ENCODE measurements at regions not wholly inside any gene's neighbourhood (a gene's known extent, or its start where the extent isn't known, plus 50 kb on each side); places are given as distances from the start of the nearest gene placed in this dataset.

DNA sequence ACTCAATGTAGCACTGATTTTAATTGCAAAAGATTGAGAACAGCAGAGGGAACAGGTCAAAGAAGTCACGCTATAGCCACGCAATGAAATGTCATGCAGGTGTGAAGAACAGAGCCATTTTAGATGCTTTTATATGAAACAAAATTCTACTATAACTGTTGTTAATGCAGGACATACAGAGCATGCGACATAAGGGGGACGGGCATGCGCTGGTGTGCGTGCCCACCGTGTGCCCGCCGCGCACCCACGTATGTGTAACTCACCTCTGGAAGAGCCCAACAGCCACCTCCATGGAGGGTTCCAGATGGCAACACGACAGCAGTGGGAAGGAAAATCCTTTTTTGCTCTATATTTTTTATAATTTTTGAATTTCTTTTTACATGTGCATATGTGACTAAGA, 410.0 kb upstream of the RNF32 start:
- Histone ChIP-seq H2BK20ac (ENCODE audit: low read depth, low read length) (no peak overlapping the region), H2BK15ac (ENCODE audit: low read depth, low read length) (no peak overlapping the region), H3K79me1 (ENCODE audit: low read depth in 1 of 2, low read length in 2 of 2) (no peaks in the 10 kb centered on the region), H3K23ac (ENCODE audit: low read depth, low read length) (no peak overlapping the region), H3K4me3 (ENCODE audit: insufficient read depth, low read depth, low read length) (no peak overlapping the region), H4K8ac (ENCODE audit: low read depth in 2 of 2, low read length in 2 of 2) (no peak overlapping the region), H2AFZ (replicated peaks; ENCODE audit: low read length, poor library complexity) (no peak overlapping the region), H2AK5ac (ENCODE audit: low read depth, low read length) (no peak overlapping the region), H3K9ac (ENCODE audit: low read depth, low read length) (no peak overlapping the region), H3K9me1 (ENCODE audit: insufficient read depth, low read length) (no peaks in the 10 kb centered on the region), H4K5ac (ENCODE audit: low read depth, low read length) (no peak overlapping the region), H3K4me2 (ENCODE audit: low read depth, low read length) (no peak overlapping the region), H4K20me1 (ENCODE audit: insufficient read depth, low read length) (no peaks in the 10 kb centered on the region), H3K4me1 (ENCODE audit: control insufficient read depth, insufficient read depth, low read length) (no peaks in the 10 kb centered on the region), H3K27me3 (ENCODE audit: control insufficient read depth, insufficient read depth, low read length) (no peaks in the 10 kb centered on the region), H2AK9ac (replicated peaks; ENCODE audit: low read depth, low read length, poor library complexity) (no peak overlapping the region), H3K4ac (ENCODE audit: low read depth, low read length) (no peak overlapping the region), H2BK5ac (ENCODE audit: low read depth, low read length, poor library complexity, severe bottlenecking) (no peak overlapping the region), H2BK120ac (ENCODE audit: low read depth, low read length) (no peak overlapping the region), H4K91ac (ENCODE audit: insufficient read depth, low read depth, low read length) (no peak overlapping the region), H3K56ac (ENCODE audit: extremely low read depth, insufficient read depth, low read length) (no peak overlapping the region), H3K27ac (ENCODE audit: insufficient read depth, low read length) (no peak overlapping the region), H3K18ac (ENCODE audit: low read depth, low read length) (no peak overlapping the region), H3K36me3 (ENCODE audit: control insufficient read depth, insufficient read depth, low read length) (no peaks in the 10 kb centered on the region), H3K9me3 (ENCODE audit: control insufficient read depth, insufficient read depth, low read length) (peaks cover 21% of the 10 kb centered on the region), H3K14ac (replicated peaks; ENCODE audit: low read depth, low read length) (no peak overlapping the region)
- WGBS, 2 experiments (ENCODE audit: extremely low coverage in 2 of 2, insufficient read length in 1 of 2): 92% methylated on average over 5 of the region's 12 CpGs; no CpG with 5 or more reads in 1 of the 2 experiments
- no TSS peak for BruUV-seq (replicated peaks)
- intact Hi-C loops (cut with micrococcal nuclease): loop anchor here (5.0 kb wide), 1 partner anchor 93 kb away; no protein-coding TSS in a partner anchor
- in situ Hi-C loops (cut with MboI; ENCODE audit: low sequenced_read_pairs): no loop called here
- dilution Hi-C loops (cut with HindIII; ENCODE audit: low sequenced_read_pairs, unreplicated experiment): no loop called here
- POLR2A ChIA-PET (ENCODE audit: unreplicated experiment): no interaction called here
- CTCF ChIA-PET: no interaction called here
- DNase-seq (no peak), ATAC-seq (ENCODE audit: low read depth) (no peak)
- TF ChIP-seq CHD1 (IDR thresholded peaks at IDR 0.05; ENCODE audit: low read depth, low read length): no peak
- TF ChIP-seq MXI1 (IDR thresholded peaks at IDR 0.05; ENCODE audit: borderline replicate concordance, low read depth, low read length): no peak
- no peak for TF ChIP-seq NFE2L2 (IDR thresholded peaks at IDR 0.05; ENCODE audit: low read depth, low read length)
- no peak for TF ChIP-seq CEBPB (IDR thresholded peaks at IDR 0.05; ENCODE audit: low read depth, low read length)
- no peak for TF ChIP-seq FOS (IDR thresholded peaks at IDR 0.05; ENCODE audit: low read depth, low read length)
- no peak for TF ChIP-seq MAZ (IDR thresholded peaks at IDR 0.05; ENCODE audit: borderline replicate concordance, low read depth, low read length)
- TF ChIP-seq RFX5 (IDR thresholded peaks at IDR 0.05; ENCODE audit: low read depth, low read length): no peak
- TF ChIP-seq POLR2A (IDR thresholded peaks at IDR 0.05; ENCODE audit: low read depth, low read length): no peak
- no peak for TF ChIP-seq RAD21 (IDR thresholded peaks at IDR 0.05; ENCODE audit: low read length)
- TF ChIP-seq SMC3 (IDR thresholded peaks at IDR 0.05; ENCODE audit: low read depth, low read length): no peak
- no peak for TF ChIP-seq BHLHE40 (IDR thresholded peaks at IDR 0.05; ENCODE audit: low read depth, low read length)
- TF ChIP-seq, protein P1, sequence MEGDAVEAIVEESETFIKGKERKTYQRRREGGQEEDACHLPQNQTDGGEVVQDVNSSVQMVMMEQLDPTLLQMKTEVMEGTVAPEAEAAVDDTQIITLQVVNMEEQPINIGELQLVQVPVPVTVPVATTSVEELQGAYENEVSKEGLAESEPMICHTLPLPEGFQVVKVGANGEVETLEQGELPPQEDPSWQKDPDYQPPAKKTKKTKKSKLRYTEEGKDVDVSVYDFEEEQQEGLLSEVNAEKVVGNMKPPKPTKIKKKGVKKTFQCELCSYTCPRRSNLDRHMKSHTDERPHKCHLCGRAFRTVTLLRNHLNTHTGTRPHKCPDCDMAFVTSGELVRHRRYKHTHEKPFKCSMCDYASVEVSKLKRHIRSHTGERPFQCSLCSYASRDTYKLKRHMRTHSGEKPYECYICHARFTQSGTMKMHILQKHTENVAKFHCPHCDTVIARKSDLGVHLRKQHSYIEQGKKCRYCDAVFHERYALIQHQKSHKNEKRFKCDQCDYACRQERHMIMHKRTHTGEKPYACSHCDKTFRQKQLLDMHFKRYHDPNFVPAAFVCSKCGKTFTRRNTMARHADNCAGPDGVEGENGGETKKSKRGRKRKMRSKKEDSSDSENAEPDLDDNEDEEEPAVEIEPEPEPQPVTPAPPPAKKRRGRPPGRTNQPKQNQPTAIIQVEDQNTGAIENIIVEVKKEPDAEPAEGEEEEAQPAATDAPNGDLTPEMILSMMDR (conservative IDR thresholded peaks at IDR 0.05; ENCODE audit: low read depth, low read length): no peak
- TF ChIP-seq, protein P2, sequence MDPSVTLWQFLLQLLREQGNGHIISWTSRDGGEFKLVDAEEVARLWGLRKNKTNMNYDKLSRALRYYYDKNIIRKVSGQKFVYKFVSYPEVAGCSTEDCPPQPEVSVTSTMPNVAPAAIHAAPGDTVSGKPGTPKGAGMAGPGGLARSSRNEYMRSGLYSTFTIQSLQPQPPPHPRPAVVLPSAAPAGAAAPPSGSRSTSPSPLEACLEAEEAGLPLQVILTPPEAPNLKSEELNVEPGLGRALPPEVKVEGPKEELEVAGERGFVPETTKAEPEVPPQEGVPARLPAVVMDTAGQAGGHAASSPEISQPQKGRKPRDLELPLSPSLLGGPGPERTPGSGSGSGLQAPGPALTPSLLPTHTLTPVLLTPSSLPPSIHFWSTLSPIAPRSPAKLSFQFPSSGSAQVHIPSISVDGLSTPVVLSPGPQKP (IDR thresholded peaks at IDR 0.05; ENCODE audit: borderline replicate concordance, low read depth, low read length): no peak
- TF ChIP-seq, protein P3, sequence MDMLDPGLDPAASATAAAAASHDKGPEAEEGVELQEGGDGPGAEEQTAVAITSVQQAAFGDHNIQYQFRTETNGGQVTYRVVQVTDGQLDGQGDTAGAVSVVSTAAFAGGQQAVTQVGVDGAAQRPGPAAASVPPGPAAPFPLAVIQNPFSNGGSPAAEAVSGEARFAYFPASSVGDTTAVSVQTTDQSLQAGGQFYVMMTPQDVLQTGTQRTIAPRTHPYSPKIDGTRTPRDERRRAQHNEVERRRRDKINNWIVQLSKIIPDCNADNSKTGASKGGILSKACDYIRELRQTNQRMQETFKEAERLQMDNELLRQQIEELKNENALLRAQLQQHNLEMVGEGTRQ (IDR thresholded peaks at IDR 0.05; ENCODE audit: low read depth, low read length): no peak
- no peak for TF ChIP-seq RCOR1 (IDR thresholded peaks at IDR 0.05; ENCODE audit: insufficient replicate concordance, low read length)
- TF ChIP-seq MAFK (IDR thresholded peaks at IDR 0.05; ENCODE audit: low read depth, low read length): no peak
